OCI-LY7 (cell line): ENCODE measurements at regions not wholly inside any gene's neighbourhood (a gene's known extent, or its start where the extent isn't known, plus 50 kb on each side); places are given as distances from the start of the nearest gene placed in this dataset.

Experiments used
- EZH2phosphoT487 ChIP-seq: fragments of 200-600 bp; sonication (generic); IDR thresholded peaks from 2 replicates; pipeline ENCODE4 v1.6.1; 2018; ENCODE audit warnings: low read depth, borderline replicate concordance, mild to moderate bottlenecking, mixed run types, antibody characterized with exemption, low read length, moderate library complexity, mixed read lengths
- TF ChIP-seq, protein P1 (sequence below): fragments of 200-600 bp; sonication (generic); conservative IDR thresholded peaks from 2 replicates; pipeline ENCODE4 v1.5.1; 2014; ENCODE audit warnings: mild to moderate bottlenecking, antibody characterized with exemption, low read length, moderate library complexity, mixed read lengths

DNA sequence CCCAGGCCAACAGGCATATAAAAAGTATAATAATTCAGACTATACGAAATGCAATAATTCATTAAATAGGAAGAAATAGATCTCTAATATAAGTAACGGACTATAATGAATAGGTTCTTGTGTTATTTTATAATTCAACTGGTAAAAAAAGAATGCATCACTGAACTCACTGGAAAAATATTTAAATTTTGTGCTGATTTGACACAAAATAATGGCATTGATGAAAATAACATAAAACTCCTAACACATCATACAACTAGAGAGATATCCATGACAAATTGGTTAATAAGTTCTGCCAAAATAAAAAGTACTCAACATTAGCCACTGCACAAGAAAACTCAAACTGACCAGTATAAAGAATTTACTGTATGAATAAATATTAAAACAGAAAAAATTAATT is 57.1 kb upstream of the RAB4A start:
- TF ChIP-seq, protein P1, sequence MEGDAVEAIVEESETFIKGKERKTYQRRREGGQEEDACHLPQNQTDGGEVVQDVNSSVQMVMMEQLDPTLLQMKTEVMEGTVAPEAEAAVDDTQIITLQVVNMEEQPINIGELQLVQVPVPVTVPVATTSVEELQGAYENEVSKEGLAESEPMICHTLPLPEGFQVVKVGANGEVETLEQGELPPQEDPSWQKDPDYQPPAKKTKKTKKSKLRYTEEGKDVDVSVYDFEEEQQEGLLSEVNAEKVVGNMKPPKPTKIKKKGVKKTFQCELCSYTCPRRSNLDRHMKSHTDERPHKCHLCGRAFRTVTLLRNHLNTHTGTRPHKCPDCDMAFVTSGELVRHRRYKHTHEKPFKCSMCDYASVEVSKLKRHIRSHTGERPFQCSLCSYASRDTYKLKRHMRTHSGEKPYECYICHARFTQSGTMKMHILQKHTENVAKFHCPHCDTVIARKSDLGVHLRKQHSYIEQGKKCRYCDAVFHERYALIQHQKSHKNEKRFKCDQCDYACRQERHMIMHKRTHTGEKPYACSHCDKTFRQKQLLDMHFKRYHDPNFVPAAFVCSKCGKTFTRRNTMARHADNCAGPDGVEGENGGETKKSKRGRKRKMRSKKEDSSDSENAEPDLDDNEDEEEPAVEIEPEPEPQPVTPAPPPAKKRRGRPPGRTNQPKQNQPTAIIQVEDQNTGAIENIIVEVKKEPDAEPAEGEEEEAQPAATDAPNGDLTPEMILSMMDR, result no peak
- no peak for TF ChIP-seq EZH2phosphoT487
